ENCODE measurements at regions not wholly inside any gene's neighbourhood (a gene's known extent, or its start where the extent isn't known, plus 50 kb on each side); places are given as distances from the start of the nearest gene placed in this dataset.
"Not testable (repeated sequence)": the region's sequence is repeated elsewhere in the genome, so short reads cannot be mapped to it uniquely, and the experiment has no call there.

GRCh38 chr7:70887186-70887585, 244.8 kb upstream of the GALNT17 start:
- Mint-ChIP-seq H3K27me3 (peaks cover 2% of the 10 kb centered on the region), H3K9me3 (peaks cover 13% of the 10 kb centered on the region)

DNA sequence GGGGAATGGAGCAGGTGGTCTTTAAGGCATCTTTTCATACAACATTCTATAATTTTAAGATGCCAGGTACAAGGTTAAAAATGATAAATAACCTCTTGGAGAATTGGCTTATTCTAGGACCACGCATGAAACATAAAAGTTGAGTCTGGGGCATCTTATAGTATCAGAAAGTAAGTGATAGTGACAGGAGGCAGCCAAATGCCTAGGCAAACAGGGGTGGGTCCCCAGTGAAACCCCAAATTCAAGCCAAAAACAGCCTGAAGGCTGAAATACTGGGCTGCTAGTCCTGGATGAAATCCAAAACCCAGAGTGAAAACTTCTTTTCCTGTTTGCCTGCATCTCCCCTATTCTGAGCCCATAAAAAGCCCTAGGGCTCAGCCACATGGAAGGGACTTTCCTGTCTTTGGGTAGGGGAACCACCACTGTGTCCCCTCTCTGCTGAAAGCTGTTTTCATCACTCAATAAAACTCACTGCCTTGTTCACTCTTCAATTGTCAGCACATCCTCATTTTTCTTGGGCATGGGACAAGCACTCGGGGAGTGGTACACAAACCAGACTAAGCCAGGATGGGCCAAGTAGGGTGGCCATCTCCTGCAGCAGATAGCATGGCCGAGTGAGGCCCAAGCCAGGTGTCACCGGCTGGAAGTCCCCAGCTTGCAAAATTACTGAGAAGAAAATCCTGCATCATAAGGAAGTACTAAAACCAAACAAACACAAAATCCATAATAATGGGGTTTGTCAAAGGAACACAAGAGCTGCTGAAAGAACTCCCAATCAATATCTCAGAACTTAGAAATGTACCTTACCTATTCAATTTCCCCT, 241.6 kb upstream of the GALNT17 start:
- no peak overlapping the region for H3K4me3 Mint-ChIP-seq
- peaks cover 2% of the 10 kb centered on the region for H3K27me3 Mint-ChIP-seq
- no peak for DNase-seq (ENCODE audit: low spot score in 2 of 2)
- ATAC-seq (ENCODE audit: low read depth), result no peak
- H3K4me1 Mint-ChIP-seq, result no peaks in the 10 kb centered on the region
- H3K27ac Mint-ChIP-seq, result no peak overlapping the region
- H3K36me3 Mint-ChIP-seq, result peaks cover 4% of the 10 kb centered on the region
- H3K9me3 Mint-ChIP-seq, result peaks cover 16% of the 10 kb centered on the region

More at GRCh38 chr7:70887186-70887585, 244.8 kb upstream of the GALNT17 start:
- ATAC-seq (ENCODE audit: low read depth) (no peak), DNase-seq (ENCODE audit: low spot score in 2 of 2) (no peak)
- Mint-ChIP-seq H3K36me3 (peaks cover 4% of the 10 kb centered on the region), H3K27ac (no peak overlapping the region), H3K4me1 (no peaks in the 10 kb centered on the region), H3K4me3 (no peak overlapping the region)

- no peak for ATAC-seq (ENCODE audit: low read depth)
Measured at GRCh38 chr7:70893422-70893821, 238.5 kb upstream of the GALNT17 start.

GRCh38 chr7:70893971-70894715, 237.8 kb upstream of the GALNT17 start:
- Mint-ChIP-seq H3K36me3 (no peaks in the 10 kb centered on the region), H3K4me3 (no peak overlapping the region), H3K4me1 (no peaks in the 10 kb centered on the region), H3K27me3 (no peaks in the 10 kb centered on the region), H3K9me3 (peaks cover 10% of the 10 kb centered on the region), H3K27ac (no peak overlapping the region)
- ATAC-seq (ENCODE audit: low read depth), result no peak
- DNase-seq (ENCODE audit: low spot score in 2 of 2), result no peak

More at GRCh38 chr7:70893422-70893821, 238.5 kb upstream of the GALNT17 start:
- no peaks in the 10 kb centered on the region for H3K4me1 Mint-ChIP-seq
- no peak overlapping the region for H3K27ac Mint-ChIP-seq
- no peak for DNase-seq (ENCODE audit: low spot score in 2 of 2)
- no peaks in the 10 kb centered on the region for H3K27me3 Mint-ChIP-seq
- H3K9me3 Mint-ChIP-seq, result peaks cover 10% of the 10 kb centered on the region
- no peaks in the 10 kb centered on the region for H3K36me3 Mint-ChIP-seq
- H3K4me3 Mint-ChIP-seq, result no peak overlapping the region

DNA sequence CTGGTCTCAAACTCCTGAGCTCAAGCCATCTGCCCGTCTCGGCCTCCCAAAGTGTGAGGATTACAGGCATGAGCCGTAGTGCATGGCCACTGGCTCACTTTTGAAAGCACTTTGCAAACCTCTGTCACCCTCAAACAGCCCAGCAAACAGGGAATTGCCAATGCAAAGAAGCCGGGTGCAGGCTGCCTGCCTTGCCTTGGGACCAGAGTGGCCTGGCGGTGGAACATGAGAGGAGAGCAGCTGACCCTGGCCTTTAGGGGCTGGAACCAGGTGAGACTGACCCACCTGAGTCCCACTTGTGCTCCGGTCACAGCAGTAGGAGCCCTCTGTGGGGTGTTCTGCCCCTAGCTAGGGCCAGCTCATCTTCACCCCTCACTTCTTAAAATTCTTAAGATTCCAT, 237.1 kb upstream of the GALNT17 start:
- no peak overlapping the region for H3K27ac Mint-ChIP-seq
- peaks cover 12% of the 10 kb centered on the region for H3K9me3 Mint-ChIP-seq
- H3K27me3 Mint-ChIP-seq, result no peaks in the 10 kb centered on the region
- DNase-seq (ENCODE audit: low spot score in 2 of 2) (no peak), ATAC-seq (ENCODE audit: low read depth) (no peak)
- no peaks in the 10 kb centered on the region for H3K36me3 Mint-ChIP-seq
- no peaks in the 10 kb centered on the region for H3K4me1 Mint-ChIP-seq
- no peak overlapping the region for H3K4me3 Mint-ChIP-seq

DNA sequence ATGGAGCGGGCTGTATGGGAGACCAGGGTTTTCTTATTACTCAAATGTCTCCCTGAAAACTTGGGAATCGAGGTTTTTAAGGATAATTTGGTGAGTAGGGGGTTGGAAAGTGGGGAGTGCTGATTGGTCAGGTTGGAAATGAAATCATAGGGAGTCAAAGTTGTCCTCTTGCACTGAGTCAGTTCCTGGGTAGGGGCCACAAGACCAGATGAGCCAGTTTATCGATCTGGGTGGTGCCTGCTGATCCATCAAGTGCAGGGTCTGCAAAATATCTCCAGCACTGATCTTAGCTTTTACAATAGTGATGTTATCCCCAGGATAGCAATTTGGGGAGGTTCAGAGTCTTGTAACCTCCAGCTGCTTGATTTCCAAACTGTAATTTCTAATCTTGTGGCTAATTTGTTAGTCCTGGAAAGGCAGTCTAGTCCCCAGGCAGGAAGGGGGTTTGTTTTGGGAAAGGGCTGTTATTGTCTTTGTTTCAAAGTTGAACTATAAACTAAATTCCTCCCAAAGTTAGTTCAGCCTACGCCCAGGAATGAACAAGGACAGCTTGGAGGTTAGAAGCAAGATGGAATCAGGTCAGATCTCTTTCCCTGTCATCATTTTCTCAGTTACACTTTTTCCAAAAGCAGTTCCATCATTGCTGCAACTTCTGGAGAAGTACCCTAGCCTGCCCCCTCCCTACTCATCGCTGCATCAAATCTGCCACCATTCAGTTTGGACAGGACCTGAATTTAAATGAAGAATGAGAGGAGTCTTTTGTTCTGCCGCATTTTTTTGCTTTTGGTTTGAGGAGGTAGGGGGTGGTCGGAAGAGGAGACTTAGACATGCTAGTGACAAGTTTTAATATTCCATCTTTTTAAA, 236.4 kb upstream of the GALNT17 start:
- DNase-seq (ENCODE audit: low spot score in 2 of 2); H3K4me1 Mint-ChIP-seq; H3K27me3 Mint-ChIP-seq; ATAC-seq (ENCODE audit: low read depth); H3K4me3 Mint-ChIP-seq; H3K36me3 Mint-ChIP-seq; H3K27ac Mint-ChIP-seq: not testable (repeated sequence)
- peaks cover 10% of the 10 kb centered on the region for H3K9me3 Mint-ChIP-seq

- H3K27ac Mint-ChIP-seq, result no peak overlapping the region
- DNase-seq (ENCODE audit: low spot score in 2 of 2), result no peak
Measured at GRCh38 chr7:70907259-70908247, 224.4 kb upstream of the GALNT17 start.

GRCh38 chr7:70913924-70914323, 218.0 kb upstream of the GALNT17 start:
- no peaks in the 10 kb centered on the region for H3K36me3 Mint-ChIP-seq
- ATAC-seq (ENCODE audit: low read depth), result no peak
- peaks cover 2% of the 10 kb centered on the region for H3K9me3 Mint-ChIP-seq
- no peak for DNase-seq (ENCODE audit: low spot score in 2 of 2)
- H3K4me3 Mint-ChIP-seq, result no peak overlapping the region
- no peak overlapping the region for H3K27ac Mint-ChIP-seq
- H3K4me1 Mint-ChIP-seq, result no peaks in the 10 kb centered on the region
- no peaks in the 10 kb centered on the region for H3K27me3 Mint-ChIP-seq

More at GRCh38 chr7:70907259-70908247, 224.4 kb upstream of the GALNT17 start:
- peaks cover 10% of the 10 kb centered on the region for H3K9me3 Mint-ChIP-seq
- H3K36me3 Mint-ChIP-seq, result peaks cover 4% of the 10 kb centered on the region
- H3K4me1 Mint-ChIP-seq, result no peaks in the 10 kb centered on the region
- ATAC-seq (ENCODE audit: low read depth), result no peak
- H3K27me3 Mint-ChIP-seq, result peaks cover 2% of the 10 kb centered on the region
- no peak overlapping the region for H3K4me3 Mint-ChIP-seq

DNA sequence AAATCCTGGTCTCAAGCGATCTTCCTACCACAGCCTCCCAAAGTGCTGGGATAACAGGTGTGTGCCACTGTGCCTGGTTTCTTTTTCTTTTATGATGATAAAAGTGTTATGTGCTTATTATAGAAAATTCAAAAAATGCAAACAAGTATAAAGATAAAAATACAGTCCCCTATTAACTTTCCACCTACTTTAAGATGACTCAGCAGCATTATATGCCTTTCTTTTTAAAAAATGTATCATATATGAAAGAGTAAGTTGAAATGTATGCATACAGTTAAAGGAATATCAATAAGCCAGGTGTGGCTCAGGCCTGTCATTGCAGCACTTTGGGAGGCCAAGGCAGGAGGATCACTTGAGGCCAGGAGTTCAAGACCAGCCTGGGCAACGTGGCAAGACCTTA, 216.9 kb upstream of the GALNT17 start:
- H3K27ac Mint-ChIP-seq, result no peak overlapping the region
- H3K36me3 Mint-ChIP-seq, result no peaks in the 10 kb centered on the region
- no peaks in the 10 kb centered on the region for H3K27me3 Mint-ChIP-seq
- ATAC-seq (ENCODE audit: low read depth), result no peak
- H3K4me3 Mint-ChIP-seq, result no peak overlapping the region
- H3K9me3 Mint-ChIP-seq, result peaks cover 2% of the 10 kb centered on the region
- no peak for DNase-seq (ENCODE audit: low spot score in 2 of 2)
- H3K4me1 Mint-ChIP-seq, result no peaks in the 10 kb centered on the region

- no peak overlapping the region for H3K27ac Mint-ChIP-seq
- H3K27me3 Mint-ChIP-seq, result no peaks in the 10 kb centered on the region
- no peaks in the 10 kb centered on the region for H3K4me1 Mint-ChIP-seq
- H3K4me3 Mint-ChIP-seq, result no peak overlapping the region
- no peaks in the 10 kb centered on the region for H3K36me3 Mint-ChIP-seq
- ATAC-seq (ENCODE audit: low read depth) (no peak), DNase-seq (ENCODE audit: low spot score in 2 of 2) (no peak)
- H3K9me3 Mint-ChIP-seq, result no peaks in the 10 kb centered on the region
Measured at GRCh38 chr7:70919481-70920073, 212.4 kb upstream of the GALNT17 start.

DNA sequence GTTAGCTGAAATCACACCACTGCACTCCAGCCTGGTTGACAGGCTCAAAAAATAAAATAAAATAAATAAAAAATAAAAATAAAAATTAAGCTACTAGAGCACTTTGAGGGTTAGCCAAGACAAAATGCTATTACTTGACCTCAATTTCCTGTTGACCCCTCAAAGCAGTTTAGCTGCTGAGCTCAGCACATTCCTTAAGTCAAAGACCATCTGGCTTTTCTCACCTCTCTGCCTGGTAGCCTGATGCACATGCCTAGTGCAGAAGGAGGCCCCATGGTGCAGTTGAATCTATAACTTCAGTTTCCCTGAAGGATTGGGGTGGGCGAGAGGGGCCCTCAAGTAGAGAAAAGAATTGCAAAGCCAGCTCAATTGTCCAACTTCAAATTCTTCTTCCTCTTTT, 211.1 kb upstream of the GALNT17 start:
- H3K27me3 Mint-ChIP-seq, result no peaks in the 10 kb centered on the region
- H3K4me1 Mint-ChIP-seq, result no peaks in the 10 kb centered on the region
- H3K9me3 Mint-ChIP-seq, result no peaks in the 10 kb centered on the region
- H3K4me3 Mint-ChIP-seq, result no peak overlapping the region
- ATAC-seq (ENCODE audit: low read depth), result no peak
- no peak for DNase-seq (ENCODE audit: low spot score in 2 of 2)
- H3K27ac Mint-ChIP-seq, result no peak overlapping the region
- no peaks in the 10 kb centered on the region for H3K36me3 Mint-ChIP-seq

DNA sequence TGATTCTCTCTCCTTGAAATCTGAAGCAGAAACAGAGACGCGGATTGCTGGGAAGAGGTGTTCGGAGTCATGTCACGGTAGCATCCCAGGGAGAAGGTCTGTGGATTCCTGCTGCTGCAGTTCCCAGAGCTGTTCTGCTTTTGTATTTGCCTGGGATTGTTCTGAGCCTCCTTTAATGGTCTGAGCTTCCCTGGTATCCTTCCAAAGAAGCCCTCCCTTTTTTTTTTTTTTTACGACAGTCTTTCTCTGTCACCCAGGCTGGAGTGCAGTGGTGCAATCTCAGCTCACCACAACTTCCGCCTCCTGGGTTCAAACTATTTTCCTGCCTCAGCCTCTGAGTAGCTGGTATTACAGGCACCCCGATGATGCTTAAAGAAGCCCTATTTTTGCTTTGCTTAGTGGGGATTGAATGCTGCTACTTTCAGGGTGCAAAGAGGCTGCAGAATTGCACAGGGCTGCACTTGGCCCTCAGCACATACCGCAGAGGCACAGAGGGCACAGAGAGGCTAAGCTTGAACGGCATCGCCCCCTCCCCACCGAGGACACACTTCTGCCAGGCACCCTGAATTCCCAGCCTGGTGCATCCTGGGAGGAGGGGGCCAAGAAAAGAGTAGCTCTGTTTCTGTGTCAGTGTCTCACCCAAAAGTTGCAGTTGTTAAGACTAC, 208.6 kb upstream of the GALNT17 start:
- Mint-ChIP-seq H3K4me3 (no peak overlapping the region), H3K4me1 (no peaks in the 10 kb centered on the region), H3K27ac (no peak overlapping the region), H3K36me3 (no peaks in the 10 kb centered on the region), H3K9me3 (peaks cover 2% of the 10 kb centered on the region), H3K27me3 (no peaks in the 10 kb centered on the region)
- DNase-seq (ENCODE audit: low spot score in 2 of 2) (no peak), ATAC-seq (ENCODE audit: low read depth) (no peak)
